Endothelial cell of umbilical vein (primary cell): ENCODE measurements at regions not wholly inside any gene's neighbourhood (a gene's known extent, or its start where the extent isn't known, plus 50 kb on each side); places are given as distances from the start of the nearest gene placed in this dataset.

Experiments
- CTCF ChIP-seq, 2 donors: IDR thresholded peaks; 1 replicate in 1 of 2; 2 replicates in 1 of 2; pipeline ENCODE4 v1.5.1; 2011; ENCODE audit warnings: low read length in 2 of 2, mild to moderate bottlenecking in 2 of 2, moderate library complexity in 2 of 2, control low read depth in 1 of 2, inconsistent platforms in 1 of 2, low read depth in 1 of 2; ENCODE audit not compliant: insufficient read depth in 1 of 2; ENCODE audit errors: extremely low read depth in 1 of 2
- EZH2 ChIP-seq: IDR thresholded peaks from 2 replicates; pipeline ENCODE4 v1.6.1; 2012; ENCODE audit warnings: borderline replicate concordance, low read depth, mild to moderate bottlenecking, moderate library complexity, low read length, inconsistent platforms; ENCODE audit not compliant: severe bottlenecking
- FOS ChIP-seq: IDR thresholded peaks from 2 replicates; pipeline ENCODE4 v1.6.1; 2011; ENCODE audit warnings: mild to moderate bottlenecking, low read length, moderate library complexity, borderline replicate concordance; ENCODE audit not compliant: insufficient read depth
- GATA2 ChIP-seq: IDR thresholded peaks from 2 replicates; pipeline ENCODE4 v1.7.0; 2011; ENCODE audit warnings: low read depth, mild to moderate bottlenecking, moderate library complexity, mixed read lengths, low read length; ENCODE audit not compliant: insufficient read length, insufficient read depth
- JUN ChIP-seq: IDR thresholded peaks from 2 replicates; pipeline ENCODE4 v1.6.1; 2011; ENCODE audit warnings: borderline replicate concordance, low read depth; ENCODE audit not compliant: insufficient read length, insufficient read depth
- MAX ChIP-seq: IDR thresholded peaks from 2 replicates; pipeline ENCODE4 v1.6.1; 2011; ENCODE audit not compliant: insufficient read depth, insufficient read length
- MYC ChIP-seq: IDR thresholded peaks from one replicate; pipeline ENCODE4 v1.6.1; 2011; ENCODE audit warnings: mild to moderate bottlenecking, low read depth, low read length
- POLR2A ChIP-seq: IDR thresholded peaks from 2 replicates; pipeline ENCODE4 v1.6.1; 2012; ENCODE audit warnings: low read depth, mild to moderate bottlenecking, control low read depth, low read length
- POLR2AphosphoS5 ChIP-seq: IDR thresholded peaks from 2 replicates; pipeline ENCODE4 v1.6.1; 2012; ENCODE audit warnings: low read depth, mild to moderate bottlenecking, control low read depth, low read length, moderate library complexity; ENCODE audit not compliant: insufficient read depth

DNA sequence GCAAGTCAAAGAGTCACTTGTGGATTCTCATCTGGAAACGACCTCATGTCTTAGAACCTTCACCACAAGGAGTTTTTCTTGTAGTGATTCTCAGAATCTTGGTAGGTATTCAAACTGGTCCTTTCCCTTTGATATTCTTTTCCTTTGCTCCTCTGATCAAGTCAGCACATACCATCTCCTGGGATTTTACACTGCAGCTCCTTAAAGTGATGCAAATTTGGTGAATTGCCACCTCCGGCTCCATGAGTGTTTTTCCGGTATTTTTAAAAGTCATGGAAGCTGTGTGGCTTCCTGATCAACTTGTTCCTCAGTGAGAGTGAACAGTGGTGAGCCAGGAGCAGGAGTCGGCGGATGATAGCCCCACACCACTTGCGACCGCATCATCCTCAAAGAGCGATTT is 182.1 kb upstream of the DAB1 start:
- no peak for TF ChIP-seq CTCF (IDR thresholded peaks at IDR 0.05; ENCODE audit: extremely low read depth in 1 of 2, insufficient read depth in 1 of 2, low read depth in 1 of 2, low read length in 2 of 2)
- no peak for TF ChIP-seq POLR2A
- TF ChIP-seq MYC: no peak
- TF ChIP-seq EZH2: no peak
- TF ChIP-seq POLR2AphosphoS5: no peak
- TF ChIP-seq MAX: no peak
- no peak for TF ChIP-seq JUN
- TF ChIP-seq FOS: no peak
- TF ChIP-seq GATA2: no peak
